DMS153 (cell line): ENCODE measurements at regions not wholly inside any gene's neighbourhood (a gene's known extent, or its start where the extent isn't known, plus 50 kb on each side); places are given as distances from the start of the nearest gene placed in this dataset.

Experiments used
- DNase-seq: peaks from one replicate; lab custom pipeline; 2025; lab: John Stamatoyannopoulos, UW

DNA sequence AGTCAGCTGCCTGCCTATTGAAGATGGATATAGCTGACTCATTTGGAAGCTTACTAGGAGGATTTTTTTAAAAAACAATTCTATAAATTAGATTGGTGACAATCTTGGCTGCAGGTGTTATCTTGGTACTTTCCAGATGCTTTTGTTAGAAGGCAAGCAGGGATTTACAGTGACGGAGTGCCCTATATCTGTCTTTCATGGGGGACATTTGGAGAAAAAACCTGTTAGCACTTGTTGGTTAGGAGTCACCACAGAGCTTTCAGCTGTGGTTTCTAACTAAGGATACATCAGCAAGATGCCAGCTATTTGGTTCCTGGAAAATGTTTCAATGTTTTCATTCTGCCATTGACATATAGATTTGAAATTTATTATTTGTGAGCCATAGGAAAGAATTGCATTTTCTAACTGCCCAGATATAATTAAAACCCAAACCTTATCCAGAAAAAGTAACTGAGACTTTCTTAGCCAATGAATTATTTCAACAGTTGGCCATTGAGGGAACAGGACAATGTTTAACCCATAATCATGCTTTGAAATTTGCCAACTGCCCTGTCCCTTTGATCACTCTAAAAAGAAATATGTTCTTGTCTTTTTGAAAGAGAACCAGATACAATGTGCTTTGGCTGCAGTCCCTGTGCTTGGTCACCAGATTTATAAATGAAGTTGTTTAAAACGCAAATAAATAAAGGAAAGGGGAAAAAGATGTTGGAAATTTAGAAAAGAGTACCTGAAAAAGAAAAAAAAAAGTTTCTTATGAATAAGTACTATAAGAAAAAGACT, 761.0 kb upstream of the CXADR start:
- no peak for DNase-seq

- DNase-seq: no peak
Measured at GRCh38 chr21:16752475-16752857, 760.4 kb upstream of the CXADR start.

DNA sequence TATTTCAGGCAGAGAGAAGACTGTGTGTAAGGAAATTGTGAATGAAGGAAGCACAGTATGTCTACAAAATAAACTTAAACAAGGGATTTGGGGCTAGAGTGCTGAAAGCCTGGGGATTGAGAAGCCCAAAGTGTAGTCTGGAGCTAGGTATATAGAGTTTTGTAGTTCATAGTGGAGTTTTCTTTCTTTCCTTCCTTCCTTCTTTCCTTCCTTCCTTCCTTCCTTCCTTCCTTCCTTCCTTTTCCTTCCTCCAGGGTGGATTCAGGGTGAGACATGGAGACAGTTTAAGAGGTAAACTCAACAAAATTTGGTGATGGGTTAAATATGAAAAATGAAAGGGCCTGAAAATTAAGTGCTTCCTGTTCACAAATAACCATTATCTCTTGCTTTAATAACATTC, 757.8 kb upstream of the CXADR start:
- DNase-seq: no peak

DNA sequence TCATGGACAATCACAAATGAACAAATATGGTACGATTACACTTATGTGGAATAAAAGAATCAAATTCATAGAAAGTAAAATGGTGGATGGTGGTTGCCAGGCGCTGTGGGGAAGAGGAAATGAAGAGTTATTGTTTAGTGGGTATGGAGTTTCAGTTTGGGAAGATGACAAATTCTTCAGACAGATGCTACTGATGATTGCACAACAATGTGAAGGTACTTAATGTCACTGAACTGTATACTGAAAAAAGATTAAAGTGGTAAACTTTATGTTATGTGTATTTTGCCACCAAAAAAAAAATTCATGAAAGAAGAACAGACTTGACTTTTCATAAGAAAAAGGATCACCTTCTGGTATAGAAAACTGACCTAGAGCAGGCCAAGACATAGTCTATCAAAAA, 745.6 kb upstream of the CXADR start:
- DNase-seq: no peak

DNA sequence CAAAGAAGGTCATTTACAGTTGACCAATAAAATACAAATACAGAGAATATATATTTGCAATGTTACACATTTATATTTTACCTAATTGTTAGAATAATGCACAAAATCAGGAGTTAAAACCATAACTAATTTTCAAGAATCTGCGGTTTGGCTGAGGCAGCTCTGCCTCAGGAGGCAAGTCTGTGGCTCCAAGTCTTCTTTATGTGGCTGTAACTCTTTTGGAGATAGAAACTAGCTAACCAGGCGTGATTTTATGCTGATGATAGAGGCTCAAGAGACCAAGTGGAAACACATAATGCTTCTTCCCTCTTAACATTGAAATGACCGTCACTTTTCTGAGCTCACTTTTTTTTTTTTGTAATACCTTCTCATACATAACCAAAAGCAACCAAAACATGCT, 744.7 kb upstream of the CXADR start:
- no peak for DNase-seq

- no peak for DNase-seq
Measured at GRCh38 chr21:16770266-16770665, 742.6 kb upstream of the CXADR start.

GRCh38 chr21:16773206-16773605, 739.6 kb upstream of the CXADR start:
- no peak for DNase-seq

DNA sequence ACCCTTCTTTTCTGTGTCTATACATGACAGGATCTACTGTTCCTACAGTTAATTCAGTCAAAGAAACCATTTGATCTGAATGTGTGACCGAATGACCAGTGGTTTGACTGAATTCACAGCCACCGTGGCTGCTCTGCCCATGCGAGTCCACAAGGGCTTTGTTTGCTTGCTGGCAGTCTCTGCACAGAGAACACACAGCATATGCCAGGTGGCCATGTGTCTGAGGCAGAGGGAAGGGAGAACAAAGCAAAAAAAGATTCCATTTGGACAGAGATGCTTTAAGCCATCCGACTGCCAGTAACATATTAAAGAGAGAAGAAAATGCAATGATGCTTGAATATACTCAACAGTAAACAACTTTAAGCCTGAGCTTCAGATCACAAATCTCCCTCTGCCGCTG, 737.8 kb upstream of the CXADR start:
- peak; percentile 40 for DNase-seq

DNA sequence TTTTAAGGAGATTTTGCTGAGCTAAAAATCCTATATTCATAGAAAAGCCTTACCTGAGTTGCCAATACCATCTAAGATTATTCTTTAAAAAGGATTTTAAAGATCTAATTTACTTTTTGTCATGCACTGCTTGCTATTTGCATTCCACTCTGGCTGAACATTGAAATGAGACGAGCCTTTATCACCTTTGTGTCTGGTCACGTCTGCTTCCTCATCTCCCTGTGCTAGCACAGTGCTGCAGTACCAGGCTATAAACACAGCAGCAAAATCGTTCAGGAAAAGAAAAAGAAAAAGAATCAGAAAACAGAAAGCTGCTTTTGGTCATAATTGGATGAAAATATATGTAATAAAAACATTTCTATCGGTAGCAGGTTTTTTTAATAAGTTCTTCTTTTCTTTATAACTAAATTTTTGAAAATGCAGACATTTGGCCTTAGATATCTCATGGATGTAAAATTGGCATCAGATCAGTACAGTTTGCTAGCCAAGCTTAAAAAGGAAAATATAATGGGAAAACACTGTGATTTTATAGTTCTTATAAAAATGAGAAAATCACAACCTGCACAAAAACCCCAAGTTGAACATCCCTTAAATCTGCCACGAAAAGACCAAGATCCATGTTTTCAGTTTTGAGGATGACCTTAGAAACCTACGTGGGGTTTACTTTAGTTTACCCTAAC, 735.7 kb upstream of the CXADR start:
- no peak for DNase-seq

GRCh38 chr21:16788584-16788983, 724.3 kb upstream of the CXADR start:
- DNase-seq: no peak

GRCh38 chr21:16789636-16790035, 723.2 kb upstream of the CXADR start:
- no peak for DNase-seq

DNA sequence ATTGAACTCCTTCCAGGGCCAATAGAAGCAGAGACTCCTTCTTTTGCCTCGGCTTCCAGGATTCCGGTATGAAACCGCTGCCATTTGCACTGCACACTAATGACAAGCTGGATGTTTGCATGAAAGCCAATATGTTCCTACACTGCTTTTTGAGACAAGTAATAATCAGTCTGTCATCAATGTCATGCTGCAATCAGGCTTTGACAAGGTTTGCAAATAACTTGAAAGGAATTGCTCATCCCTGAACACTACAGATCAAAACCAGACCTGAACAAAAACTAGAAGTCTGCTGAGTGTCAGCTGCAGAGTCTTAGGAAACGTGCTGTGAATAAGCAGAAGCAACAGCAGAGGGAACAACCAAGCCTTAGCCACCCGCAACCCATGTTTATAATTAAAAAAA, 720.7 kb upstream of the CXADR start:
- no peak for DNase-seq

- DNase-seq: no peak
Measured at GRCh38 chr21:16794950-16795349, 717.9 kb upstream of the CXADR start.

- no peak for DNase-seq
Measured at GRCh38 chr21:16796776-16797175, 716.1 kb upstream of the CXADR start.

DNA sequence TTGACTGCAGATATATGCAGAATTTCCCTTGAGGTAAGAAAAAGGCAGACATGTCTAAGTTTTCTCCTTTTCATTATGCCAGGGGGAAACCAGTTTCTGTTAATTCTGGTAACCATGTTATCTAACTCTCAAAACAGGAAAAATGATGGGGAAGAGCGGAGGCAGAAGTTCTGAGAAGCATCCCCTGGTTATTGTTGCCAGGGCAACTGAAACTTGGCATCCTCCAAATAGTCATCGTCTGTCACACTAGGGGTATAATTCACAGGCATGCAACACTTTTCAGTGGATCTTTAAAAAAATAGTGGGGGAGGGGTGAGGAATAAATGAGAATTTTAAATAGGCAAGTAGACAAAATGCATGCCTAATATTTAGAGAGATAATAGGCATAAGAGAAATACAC, 715.3 kb upstream of the CXADR start:
- DNase-seq: no peak

DNA sequence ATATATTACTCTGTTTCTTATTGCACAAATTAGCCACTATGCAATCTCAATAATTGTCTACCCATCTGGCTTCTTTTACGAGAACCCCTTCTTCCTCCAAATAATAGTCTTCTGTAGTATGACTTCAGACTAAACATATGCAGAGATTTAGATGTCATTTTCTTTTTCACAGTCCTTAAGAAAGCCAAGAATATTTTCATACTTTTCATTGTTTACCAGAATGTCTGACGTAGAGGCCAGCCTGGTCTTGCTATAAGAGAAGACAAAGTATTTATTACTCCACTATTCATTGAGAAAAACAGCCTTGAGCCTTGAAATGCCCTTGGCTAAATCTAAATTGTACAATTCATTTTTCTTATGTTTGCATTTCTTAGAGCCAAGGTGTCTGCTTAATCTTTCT, 714.9 kb upstream of the CXADR start:
- no peak for DNase-seq

- DNase-seq: no peak
Measured at GRCh38 chr21:16800536-16801275, 712.1 kb upstream of the CXADR start.

- DNase-seq: no peak
Measured at GRCh38 chr21:16811011-16811410, 701.8 kb upstream of the CXADR start.

- DNase-seq: no peak
Measured at GRCh38 chr21:16811970-16812369, 700.9 kb upstream of the CXADR start.

DNA sequence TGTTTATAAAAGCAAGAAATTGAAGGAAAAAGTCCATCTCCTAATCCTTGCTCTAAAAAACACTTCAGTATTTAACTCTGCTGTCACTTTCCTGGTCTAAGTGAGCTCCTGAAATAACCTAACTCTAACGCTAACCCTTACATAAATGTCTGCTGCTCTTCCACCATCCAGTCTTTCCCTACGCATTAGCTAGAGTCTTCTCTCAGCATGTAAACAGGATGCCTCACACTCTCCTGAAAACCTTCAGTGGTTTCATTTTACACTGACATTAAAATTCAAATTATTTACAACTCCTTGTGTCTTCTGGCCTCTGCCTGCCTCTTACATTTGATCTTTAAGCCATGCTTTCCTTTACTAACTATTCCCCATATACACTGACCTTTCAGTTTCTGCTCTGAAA, 697.6 kb upstream of the CXADR start:
- DNase-seq: no peak

GRCh38 chr21:16821588-16821987, 691.3 kb upstream of the CXADR start:
- no peak for DNase-seq

DNA sequence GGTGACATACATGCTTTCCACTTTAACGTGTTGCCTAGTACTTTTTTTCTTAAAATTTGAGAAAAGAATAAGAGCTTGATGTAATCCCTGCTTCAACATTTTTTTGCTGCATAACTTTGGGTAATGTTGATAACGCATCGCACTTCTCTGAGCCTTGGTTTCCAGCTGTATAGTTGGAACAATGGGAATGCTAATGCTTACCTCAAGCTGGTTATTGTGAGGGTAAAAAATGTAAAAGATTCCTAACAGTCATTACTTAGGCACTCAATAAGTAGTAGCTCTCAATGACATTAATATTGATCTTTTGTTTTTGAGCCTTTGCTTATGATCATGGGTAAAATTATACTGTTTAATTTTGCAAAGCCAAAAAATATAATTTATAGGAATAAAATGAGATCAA, 683.3 kb upstream of the CXADR start:
- DNase-seq: no peak

DNA sequence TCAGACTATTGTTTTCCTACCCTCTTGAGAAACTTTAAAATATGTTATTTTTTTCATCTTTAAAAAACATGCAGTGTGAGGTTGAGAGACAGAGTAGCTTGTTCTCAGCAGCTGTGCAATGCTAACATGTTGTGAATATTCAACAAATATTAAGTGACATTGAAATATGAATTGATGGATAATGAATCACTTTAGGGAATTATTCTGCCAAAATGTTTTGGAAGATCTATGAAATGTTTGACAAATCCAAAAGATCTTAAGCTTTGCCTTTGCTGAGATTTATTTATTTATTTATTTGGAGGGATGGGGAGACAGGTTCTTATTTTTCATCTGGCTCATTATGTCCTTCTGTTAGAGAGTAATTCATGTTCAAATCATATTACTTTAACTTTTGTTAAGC, 680.1 kb upstream of the CXADR start:
- no peak for DNase-seq
